ENCODE measurements at regions not wholly inside any gene's neighbourhood (a gene's known extent, or its start where the extent isn't known, plus 50 kb on each side); places are given as distances from the start of the nearest gene placed in this dataset.

DNA sequence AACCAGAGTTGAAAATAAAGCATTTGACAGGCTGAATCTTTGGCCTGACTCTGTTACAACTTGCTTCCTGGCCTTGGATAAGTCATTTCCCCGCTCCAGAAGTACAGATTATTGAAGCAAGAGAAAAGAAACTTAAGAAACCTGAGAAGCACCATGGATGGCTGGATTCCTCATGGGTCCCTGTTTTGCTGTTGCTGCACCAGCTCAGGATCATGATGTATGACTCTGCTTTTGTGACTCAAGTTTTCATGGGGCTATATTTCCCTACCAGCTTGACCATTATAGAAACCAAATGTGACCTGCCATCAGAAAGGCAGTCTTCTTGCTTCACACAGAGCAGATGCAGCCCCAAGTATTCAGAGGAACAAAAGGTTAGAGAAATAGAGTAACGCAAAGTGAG, 921.8 kb downstream of the BCL11B start:
- TF ChIP-seq, protein P1, sequence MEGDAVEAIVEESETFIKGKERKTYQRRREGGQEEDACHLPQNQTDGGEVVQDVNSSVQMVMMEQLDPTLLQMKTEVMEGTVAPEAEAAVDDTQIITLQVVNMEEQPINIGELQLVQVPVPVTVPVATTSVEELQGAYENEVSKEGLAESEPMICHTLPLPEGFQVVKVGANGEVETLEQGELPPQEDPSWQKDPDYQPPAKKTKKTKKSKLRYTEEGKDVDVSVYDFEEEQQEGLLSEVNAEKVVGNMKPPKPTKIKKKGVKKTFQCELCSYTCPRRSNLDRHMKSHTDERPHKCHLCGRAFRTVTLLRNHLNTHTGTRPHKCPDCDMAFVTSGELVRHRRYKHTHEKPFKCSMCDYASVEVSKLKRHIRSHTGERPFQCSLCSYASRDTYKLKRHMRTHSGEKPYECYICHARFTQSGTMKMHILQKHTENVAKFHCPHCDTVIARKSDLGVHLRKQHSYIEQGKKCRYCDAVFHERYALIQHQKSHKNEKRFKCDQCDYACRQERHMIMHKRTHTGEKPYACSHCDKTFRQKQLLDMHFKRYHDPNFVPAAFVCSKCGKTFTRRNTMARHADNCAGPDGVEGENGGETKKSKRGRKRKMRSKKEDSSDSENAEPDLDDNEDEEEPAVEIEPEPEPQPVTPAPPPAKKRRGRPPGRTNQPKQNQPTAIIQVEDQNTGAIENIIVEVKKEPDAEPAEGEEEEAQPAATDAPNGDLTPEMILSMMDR (IDR thresholded peaks at IDR 0.05) = no peak
- TF ChIP-seq POLR2A (IDR thresholded peaks at IDR 0.05) = no peak
- TF ChIP-seq POLR2AphosphoS5 (IDR thresholded peaks at IDR 0.05) = no peak

Data from prostate gland (tissue), 2 donors.